Keratinocyte (primary cell): ENCODE measurements at regions not wholly inside any gene's neighbourhood (a gene's known extent, or its start where the extent isn't known, plus 50 kb on each side); places are given as distances from the start of the nearest gene placed in this dataset.

Experiments used
- DNase-seq: peaks from one replicate; pipeline ENCODE4 v3.0.0-alpha.2; 2011; ENCODE audit warnings: low read depth, missing footprints, low spot score
- FAIRE-seq: peaks from 2 replicates; lab custom pipeline; 2011; peaks lifted over from hg19 to GRCh38; lab: Jason Lieb, UNC
- H2AFZ ChIP-seq: 2 replicates; pipeline ENCODE4 v1.6.0; 2012; ENCODE audit warnings: low read length, control low read depth, inconsistent platforms; ENCODE audit not compliant: control insufficient read depth
- H3K27ac ChIP-seq: 2 replicates; pipeline ENCODE4 v1.5.1; 2011; ENCODE audit warnings: low read length; ENCODE audit not compliant: control insufficient read depth, insufficient read depth
- H3K27me3 ChIP-seq: 3 replicates; pipeline ENCODE4 v1.6.0; 2011; ENCODE audit warnings: low read length; ENCODE audit not compliant: control insufficient read depth, insufficient read depth; ENCODE audit errors: extremely low read depth
- H3K36me3 ChIP-seq, 2 experiments: 2 replicates in 1 of 2; 3 replicates in 1 of 2; pipeline ENCODE4 v1.5.1; 2011; ENCODE audit warnings: low read length in 2 of 2, mild to moderate bottlenecking in 1 of 2; ENCODE audit not compliant: control insufficient read depth in 2 of 2, insufficient read depth in 2 of 2; ENCODE audit errors: extremely low read depth in 1 of 2
- H3K4me1 ChIP-seq: 3 replicates; pipeline ENCODE4 v1.5.1; 2011; ENCODE audit warnings: low read length; ENCODE audit not compliant: control insufficient read depth, insufficient read depth; ENCODE audit errors: extremely low read depth
- H3K4me2 ChIP-seq: 3 replicates; pipeline ENCODE4 v1.6.0; 2011; ENCODE audit warnings: low read depth, low read length; ENCODE audit not compliant: control insufficient read depth, insufficient read depth; ENCODE audit errors: extremely low read depth
- H3K4me3 ChIP-seq, 3 experiments: fragments of 200-600 bp in 1 of 3; sonication (generic) in 1 of 3; 2 replicates in 2 of 3; 3 replicates in 1 of 3; pipeline ENCODE4 v1.5.1; 2011 to 2016; ENCODE audit warnings: low read length in 3 of 3, mild to moderate bottlenecking in 3 of 3, control low read depth in 2 of 3, inconsistent platforms in 1 of 3, low read depth in 1 of 3, mixed read lengths in 1 of 3, mixed run types in 1 of 3, moderate library complexity in 1 of 3; ENCODE audit not compliant: control insufficient read depth in 2 of 3, insufficient read depth in 2 of 3; ENCODE audit errors: extremely low read depth in 1 of 3
- H3K79me2 ChIP-seq: 2 replicates; pipeline ENCODE4 v1.6.0; 2012; ENCODE audit warnings: low read length; ENCODE audit not compliant: control insufficient read depth, insufficient read depth
- H3K9ac ChIP-seq: 3 replicates; pipeline ENCODE4 v1.6.0; 2011; ENCODE audit warnings: low read length; ENCODE audit not compliant: control insufficient read depth, insufficient read depth; ENCODE audit errors: extremely low read depth
- H3K9me1 ChIP-seq: 3 replicates; pipeline ENCODE4 v1.6.0; 2011; ENCODE audit warnings: low read length; ENCODE audit not compliant: control insufficient read depth, insufficient read depth; ENCODE audit errors: extremely low read depth
- H3K9me3 ChIP-seq: 2 replicates; pipeline ENCODE4 v1.5.1; 2012; ENCODE audit warnings: low read depth, low read length; ENCODE audit not compliant: control insufficient read depth
- H4K20me1 ChIP-seq: 3 replicates; pipeline ENCODE4 v1.6.0; 2011; ENCODE audit warnings: low read length; ENCODE audit not compliant: control insufficient read depth, insufficient read depth; ENCODE audit errors: extremely low read depth
- CTCF ChIP-seq, 3 experiments: IDR thresholded peaks in 1 of 3; conservative IDR thresholded peaks in 1 of 3; optimal IDR thresholded peaks in 1 of 3; 2 replicates in 2 of 3; 3 replicates in 1 of 3; pipeline versions ENCODE3 to v1.5.1; 2011; ENCODE audit warnings: low read length in 3 of 3, mild to moderate bottlenecking in 3 of 3, moderate library complexity in 2 of 3, control low read depth in 1 of 3, inconsistent platforms in 1 of 3; ENCODE audit not compliant: insufficient read depth in 2 of 3; ENCODE audit errors: extremely low read depth in 1 of 3
- EZH2 ChIP-seq: IDR thresholded peaks from one replicate; pipeline ENCODE4 v1.6.1; 2012; ENCODE audit warnings: inconsistent platforms, mild to moderate bottlenecking, low read length, moderate library complexity
- dilution Hi-C: fragments of 300-500 bp; cut with MboI; formaldehyde crosslinking; loops from one replicate; pipeline ENCODE4 v1.7.0; 2020; ENCODE audit warnings: low sequenced_read_pairs; ENCODE audit not compliant: extremely low pct_ligation_motif_present

- no peak for FAIRE-seq
- no peak overlapping the region for H3K27ac ChIP-seq
- H3K36me3 ChIP-seq = no peaks in the 10 kb centered on the region
- DNase-seq = no peak
- dilution Hi-C loops = no loop called here
- H3K4me1 ChIP-seq = peaks cover 20% of the 10 kb centered on the region
- H3K9me1 ChIP-seq = no peaks in the 10 kb centered on the region
- peaks cover 3% of the 10 kb centered on the region for H3K9me3 ChIP-seq
- H3K79me2 ChIP-seq = no peaks in the 10 kb centered on the region
- TF ChIP-seq CTCF (optimal IDR thresholded peaks at IDR 0.05 in 1 of 3, IDR thresholded peaks at IDR 0.05 in 1 of 3, conservative IDR thresholded peaks at IDR 0.05 in 1 of 3; ENCODE audit: extremely low read depth in 1 of 3, insufficient read depth in 2 of 3, low read length in 3 of 3) (no peak), EZH2 (no peak)
- no peaks in the 10 kb centered on the region for H3K27me3 ChIP-seq
- no peak overlapping the region for H3K4me2 ChIP-seq
- H3K9ac ChIP-seq = no peak overlapping the region
- no peak overlapping the region for H3K4me3 ChIP-seq
- H2AFZ ChIP-seq = no peak overlapping the region
- no peaks in the 10 kb centered on the region for H4K20me1 ChIP-seq
Observed at GRCh38 chr15:100705841-100706240, 103.5 kb downstream of the ASB7 start.

- Histone ChIP-seq H3K9me1 (no peaks in the 10 kb centered on the region), H3K36me3 (no peaks in the 10 kb centered on the region), H3K27ac (no peak overlapping the region), H3K4me2 (no peak overlapping the region), H3K79me2 (no peaks in the 10 kb centered on the region), H3K4me1 (peaks cover 26% of the 10 kb centered on the region), H2AFZ (no peak overlapping the region), H4K20me1 (no peaks in the 10 kb centered on the region), H3K9ac (no peak overlapping the region), H3K4me3 (no peak overlapping the region), H3K27me3 (no peaks in the 10 kb centered on the region), H3K9me3 (peaks cover 3% of the 10 kb centered on the region)
- dilution Hi-C loops = no loop called here
- no peak for TF ChIP-seq EZH2
- TF ChIP-seq CTCF (optimal IDR thresholded peaks at IDR 0.05 in 1 of 3, IDR thresholded peaks at IDR 0.05 in 1 of 3, conservative IDR thresholded peaks at IDR 0.05 in 1 of 3; ENCODE audit: extremely low read depth in 1 of 3, insufficient read depth in 2 of 3, low read length in 3 of 3) = no peak
- DNase-seq (no peak), FAIRE-seq (no peak)
Observed at GRCh38 chr15:100707229-100707628, 104.8 kb downstream of the ASB7 start.
